Activated CD8-positive, alpha-beta memory T cell treated with anti-CD3 and anti-CD28 coated beads for 4 hours (primary cell): ENCODE measurements at regions not wholly inside any gene's neighbourhood (a gene's known extent, or its start where the extent isn't known, plus 50 kb on each side); places are given as distances from the start of the nearest gene placed in this dataset.
"Not testable (repeated sequence)": the region's sequence is repeated elsewhere in the genome, so short reads cannot be mapped to it uniquely, and the experiment has no call there.

ENCODE experiments used
- DNase-seq, 2 donors: peaks; one replicate each; pipeline ENCODE4 v3.0.0-alpha.2; 2020; ENCODE audit warnings: low read depth in 2 of 2

DNA sequence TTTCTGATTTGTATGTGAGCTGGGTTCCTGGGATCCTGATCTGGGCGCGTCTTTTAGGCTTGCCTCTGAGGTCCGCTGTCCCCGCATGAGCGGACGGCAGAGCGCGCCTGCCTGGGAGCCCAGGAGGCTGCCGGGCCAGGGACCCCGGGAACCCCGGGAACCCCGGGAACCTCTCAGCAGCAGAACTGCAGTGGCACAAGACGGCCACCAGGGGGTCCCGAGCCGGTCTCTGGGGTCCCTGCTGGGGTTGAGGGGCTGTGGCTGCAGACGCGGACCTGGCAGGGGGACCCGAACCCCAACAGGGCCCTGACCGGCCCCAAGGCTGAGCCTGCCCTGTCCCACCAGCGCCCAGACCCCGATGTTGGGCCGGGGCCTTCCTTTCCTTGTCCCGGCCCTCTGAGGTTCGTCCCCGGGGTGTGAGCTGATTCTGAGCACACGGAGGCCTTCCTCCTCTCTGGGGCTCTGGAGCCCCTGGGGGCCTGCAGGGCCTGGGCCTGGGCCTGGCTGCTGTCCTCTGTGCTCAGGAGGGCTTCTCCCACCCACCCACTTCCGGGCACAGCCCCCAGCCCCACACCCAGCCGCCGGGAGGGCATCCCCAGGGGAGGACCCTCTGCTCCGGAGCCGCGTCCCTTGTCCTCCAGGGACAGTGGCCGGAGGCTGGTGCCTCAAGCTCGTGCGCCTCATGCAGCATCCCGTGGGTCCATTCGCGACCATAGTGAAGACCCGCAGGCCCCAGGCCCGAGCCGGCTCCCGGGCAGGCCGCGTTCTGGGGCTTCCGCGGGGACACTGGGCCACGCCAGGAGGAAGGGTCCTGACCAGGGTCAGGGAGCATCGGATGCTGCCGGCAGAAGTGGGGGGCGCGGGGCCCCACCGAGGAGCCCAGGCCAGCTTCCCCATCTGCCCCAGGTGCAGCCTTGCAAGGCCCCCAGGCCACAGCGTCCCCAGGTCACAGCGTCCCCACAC, 152.9 kb downstream of the TMEM121 start:
- DNase-seq: not testable (repeated sequence)

DNA sequence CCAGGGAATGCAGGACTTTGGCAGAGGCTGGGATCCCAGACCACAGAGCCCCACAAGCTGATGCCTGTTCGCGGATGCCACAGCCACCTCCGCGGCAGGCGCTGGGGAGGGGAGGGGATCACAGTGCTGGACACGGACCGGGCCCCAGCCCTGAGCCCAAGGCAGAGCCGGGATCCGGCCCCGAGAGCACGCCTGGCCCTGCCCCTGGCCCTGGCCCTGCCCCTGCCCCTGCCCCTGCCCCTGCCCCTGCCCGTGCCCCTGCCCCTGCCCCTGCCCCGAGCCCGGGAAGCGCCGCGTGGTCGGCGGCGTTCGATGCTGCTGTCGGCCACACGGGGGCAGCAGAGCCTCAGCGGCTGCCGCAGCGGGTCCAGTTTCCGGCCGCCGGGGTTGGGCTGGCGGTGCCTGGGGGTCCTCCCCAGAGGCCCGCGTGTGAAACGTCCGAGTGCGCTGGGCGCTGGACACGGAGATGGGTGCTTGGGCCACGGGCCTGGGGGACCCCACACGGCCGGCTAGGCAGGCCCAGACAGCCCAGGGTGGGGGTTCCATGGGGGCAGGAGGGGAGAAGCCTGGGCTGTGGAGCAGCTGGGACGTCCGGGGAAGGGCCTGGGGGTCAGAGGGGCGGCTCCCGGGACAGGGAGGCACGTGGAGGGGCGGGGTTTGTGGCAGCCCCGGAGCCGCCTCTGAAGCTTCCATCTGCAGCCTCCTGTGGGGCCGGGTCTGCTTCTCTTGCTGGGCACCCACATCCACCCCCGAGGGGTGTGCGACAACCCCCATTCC, 153.8 kb downstream of the TMEM121 start:
- not testable (repeated sequence) for DNase-seq

DNA sequence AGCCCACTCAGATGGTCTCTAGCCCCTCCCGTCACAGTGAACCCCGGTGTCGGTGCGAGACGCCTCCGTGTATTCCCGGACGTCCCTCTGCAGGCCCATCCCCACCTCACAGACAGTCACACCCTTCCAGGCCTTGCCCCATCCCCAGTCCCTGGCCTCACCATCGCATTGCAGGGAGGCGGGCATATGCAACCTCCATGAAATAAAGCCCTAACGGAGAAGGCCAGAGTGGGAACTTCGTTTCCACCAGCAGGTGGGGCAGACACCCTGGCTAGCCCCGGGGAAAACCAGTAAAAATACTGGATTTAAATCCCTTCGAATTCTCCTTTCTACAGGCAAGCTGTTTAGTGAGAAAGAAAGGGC, 154.3 kb downstream of the TMEM121 start:
- not testable (repeated sequence) for DNase-seq

DNA sequence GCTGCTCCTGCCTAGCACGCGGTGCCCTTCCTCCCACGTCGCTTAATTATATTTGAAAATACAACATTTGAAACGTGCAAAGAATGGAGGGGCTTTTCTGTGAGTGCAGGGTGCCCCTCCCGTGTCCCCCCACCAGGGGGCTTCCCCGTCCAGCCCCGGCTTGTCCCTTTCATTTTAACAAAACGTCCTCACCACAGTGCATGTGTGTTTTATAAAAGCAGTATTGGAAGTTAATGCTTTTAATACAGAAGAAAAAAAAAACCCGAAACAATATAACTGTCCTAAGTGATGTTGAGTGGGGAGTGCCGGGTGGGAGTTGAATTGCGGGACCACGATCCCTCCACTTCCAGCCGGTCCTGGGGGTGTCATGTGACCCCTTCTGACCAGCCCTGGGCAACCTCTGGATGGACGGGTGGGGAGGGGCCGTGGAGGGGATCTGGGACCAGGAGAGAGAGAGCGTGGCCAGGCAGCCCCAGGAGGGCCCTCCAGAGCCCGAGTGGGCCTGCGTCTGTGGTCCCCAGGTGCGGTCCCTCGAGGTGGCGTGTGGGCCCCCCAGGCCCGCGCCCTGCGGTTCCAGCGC, 155.3 kb downstream of the TMEM121 start:
- DNase-seq: not testable (repeated sequence)

DNA sequence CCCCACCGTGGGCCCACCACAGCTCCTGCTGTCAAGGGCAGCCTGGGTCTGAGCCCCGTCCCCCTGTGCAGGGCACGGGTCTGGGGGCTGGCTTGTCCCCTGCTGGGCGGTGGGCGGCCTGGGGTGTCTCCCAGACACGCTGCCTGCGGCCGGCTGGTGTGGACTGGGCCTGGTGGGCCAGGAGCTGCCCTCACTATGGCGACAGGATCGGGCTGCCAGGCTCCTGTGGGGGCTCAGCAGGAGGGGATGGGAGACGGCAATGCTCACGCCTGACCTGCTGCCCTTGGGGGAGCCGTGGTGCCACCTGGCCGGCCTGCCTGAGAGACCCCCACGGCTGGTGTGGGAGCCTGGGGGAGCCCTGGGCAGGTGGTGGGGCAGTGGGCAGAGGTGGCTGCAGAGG, 156.1 kb downstream of the TMEM121 start:
- not testable (repeated sequence) for DNase-seq

DNA sequence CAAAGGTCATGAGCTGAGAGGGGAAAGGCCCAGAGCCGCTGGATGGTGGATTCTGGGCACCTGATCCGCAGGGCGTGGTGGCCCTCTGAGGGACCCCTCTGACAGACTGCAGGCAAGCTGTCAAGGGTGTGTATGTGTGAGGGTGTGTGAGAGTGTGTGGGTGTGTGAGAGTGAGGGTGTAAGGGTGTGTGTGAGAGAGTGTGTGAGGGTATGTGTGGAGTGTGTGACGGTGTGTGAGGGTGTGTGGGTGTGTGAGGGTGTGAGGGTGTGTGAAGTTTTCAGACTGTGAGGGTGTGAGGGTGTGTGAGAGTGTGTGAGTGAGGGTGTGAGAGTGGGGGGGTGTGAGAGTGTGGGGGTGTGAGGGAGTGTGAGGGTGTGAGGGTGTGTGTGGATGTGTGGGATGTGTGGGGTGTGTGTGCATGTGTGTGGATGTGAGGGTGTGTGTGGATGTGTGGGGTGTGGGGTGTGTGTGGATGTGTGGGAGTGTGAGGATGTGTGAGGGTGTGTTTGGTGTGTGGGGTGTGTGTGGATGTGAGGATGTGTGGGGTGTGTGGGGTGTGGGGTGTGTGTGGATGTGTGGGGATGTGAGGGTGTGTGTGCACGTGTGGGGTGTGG, 156.7 kb downstream of the TMEM121 start:
- DNase-seq: no peak

DNA sequence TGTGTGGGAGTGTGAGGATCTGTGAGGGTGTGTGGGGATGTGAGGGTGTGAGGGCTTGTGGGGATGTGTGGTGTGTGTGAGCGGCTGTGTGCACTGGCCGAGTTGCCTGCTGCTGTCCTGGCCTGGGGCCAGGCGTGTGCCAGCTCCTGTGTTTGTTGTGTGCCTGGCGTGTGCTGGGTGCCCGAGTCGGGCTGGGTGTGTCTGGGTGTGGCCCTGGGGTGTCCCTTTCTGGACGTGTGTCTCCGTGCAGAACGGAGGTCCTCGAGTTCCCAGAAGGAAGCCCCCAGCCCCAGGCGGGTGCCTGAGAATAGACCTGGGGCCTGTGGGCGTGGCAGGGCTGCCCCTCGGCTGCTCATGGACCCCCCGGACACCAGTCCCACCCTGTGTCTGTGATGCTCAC, 157.7 kb downstream of the TMEM121 start:
- DNase-seq: not testable (repeated sequence)

DNA sequence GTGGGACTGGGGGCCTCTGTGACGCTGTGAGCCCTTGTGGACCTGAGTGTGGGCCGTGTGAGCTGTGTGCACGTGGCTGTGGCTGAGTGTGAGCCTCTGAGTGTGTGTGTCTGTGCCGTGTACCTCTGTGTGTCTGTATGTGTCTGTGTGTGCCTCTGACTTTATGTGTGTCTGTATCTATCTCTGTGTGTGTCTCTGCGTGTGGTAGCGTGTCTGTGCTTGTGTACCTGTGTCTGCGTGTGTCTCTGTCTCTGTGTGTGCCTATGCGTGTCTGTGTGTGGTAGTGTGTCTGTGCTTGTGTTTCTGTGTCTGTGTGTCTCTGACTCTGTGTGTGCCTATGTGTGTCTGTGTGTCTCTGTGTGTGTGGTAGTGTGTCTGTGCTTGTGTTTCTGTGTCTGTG, 158.2 kb downstream of the TMEM121 start:
- DNase-seq: not testable (repeated sequence)

DNA sequence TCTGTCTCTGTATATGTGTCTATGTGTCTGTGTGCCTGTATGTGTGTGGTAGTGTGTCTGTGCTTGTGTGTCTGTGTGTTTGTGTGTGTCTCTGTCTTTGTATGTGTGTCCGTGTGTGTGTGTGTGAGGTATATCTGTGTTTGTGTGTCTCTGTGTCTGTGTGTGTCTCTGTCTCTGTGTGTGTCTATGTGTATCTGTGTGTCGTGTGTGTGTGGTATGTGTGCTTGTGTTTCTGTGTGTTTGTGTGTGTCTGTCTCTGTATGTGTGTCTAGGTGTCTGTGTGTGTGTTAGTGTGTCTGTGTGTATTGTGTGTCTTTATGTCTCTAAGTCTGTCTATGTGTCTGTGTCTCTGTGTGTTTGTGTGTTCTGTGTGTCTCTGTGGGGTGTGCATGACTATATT, 158.6 kb downstream of the TMEM121 start:
- DNase-seq: no peak

DNA sequence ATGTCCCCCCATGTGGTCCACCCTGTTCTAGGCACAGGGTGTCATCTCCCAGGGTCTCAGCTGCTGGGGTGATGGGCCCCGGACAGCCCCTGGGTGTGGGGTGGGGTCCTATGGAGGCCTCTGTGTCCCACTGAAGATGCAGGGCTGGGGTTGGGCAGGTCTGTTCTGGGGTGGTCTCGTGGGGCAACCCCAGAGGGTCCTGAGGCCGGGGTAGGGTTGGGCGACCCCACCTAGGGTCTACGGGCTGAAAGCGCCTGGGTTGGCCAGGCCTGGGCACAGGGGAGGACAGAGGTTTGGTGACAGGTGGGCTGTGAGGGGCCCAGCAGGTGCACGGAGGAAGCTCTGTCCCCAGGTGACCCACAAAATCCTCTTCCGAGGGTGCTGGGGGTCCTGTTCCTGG, 159.2 kb downstream of the TMEM121 start:
- not testable (repeated sequence) for DNase-seq

DNA sequence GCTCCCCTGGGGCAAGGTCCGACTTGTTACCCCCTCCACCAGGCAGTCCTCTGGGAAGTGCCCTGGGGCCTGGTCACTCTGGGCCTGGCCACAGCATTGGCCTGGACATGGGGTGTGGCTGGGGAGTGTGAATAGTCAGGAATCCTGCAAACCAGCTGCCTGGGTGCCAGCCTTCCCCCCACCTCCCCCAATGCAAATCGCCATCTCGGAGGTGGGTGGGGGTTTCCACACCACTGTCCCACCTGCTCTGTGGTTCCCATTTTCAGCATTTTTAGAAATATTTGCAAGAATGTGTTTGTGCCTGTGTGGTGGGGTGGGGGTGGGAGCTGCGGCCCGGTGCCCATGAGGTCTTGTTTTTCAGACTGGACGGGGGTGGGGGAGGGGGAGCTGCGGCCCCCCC, 159.7 kb downstream of the TMEM121 start:
- DNase-seq: not testable (repeated sequence)

DNA sequence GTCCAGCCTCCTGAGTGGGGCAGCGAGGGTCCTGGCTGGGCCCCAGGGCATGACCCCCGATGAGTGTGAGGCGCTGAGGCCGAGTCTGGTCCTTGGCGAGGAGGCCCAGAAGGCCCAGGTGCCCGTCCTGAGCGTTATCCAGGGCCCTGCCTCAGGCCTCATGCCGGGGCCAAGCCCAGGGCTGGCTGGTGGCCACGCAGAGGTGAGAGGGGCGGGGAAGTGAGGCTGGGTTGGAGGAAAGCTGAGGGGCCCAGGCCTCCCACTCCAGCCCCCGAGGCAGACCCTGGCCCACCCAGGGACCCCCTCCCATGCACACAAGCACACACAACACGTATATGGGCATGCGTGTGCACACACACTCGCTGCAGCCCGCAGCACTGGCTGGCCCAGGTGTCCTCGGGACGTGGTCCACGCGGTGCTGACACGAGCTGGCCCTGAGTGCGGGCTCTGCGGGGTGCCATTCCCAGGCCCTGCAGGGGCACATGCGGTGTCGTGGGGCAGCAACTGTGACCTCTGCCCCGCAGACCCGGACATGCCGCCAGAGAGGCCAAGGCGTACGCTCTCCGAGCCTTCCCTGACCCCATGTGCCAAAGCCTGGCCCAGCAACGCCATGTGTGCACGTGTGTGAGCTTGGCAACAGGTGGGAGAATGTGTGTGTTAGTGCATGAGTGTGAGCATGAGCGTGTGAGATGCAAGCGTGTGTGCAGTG, 160.2 kb downstream of the TMEM121 start:
- DNase-seq: not testable (repeated sequence)

DNA sequence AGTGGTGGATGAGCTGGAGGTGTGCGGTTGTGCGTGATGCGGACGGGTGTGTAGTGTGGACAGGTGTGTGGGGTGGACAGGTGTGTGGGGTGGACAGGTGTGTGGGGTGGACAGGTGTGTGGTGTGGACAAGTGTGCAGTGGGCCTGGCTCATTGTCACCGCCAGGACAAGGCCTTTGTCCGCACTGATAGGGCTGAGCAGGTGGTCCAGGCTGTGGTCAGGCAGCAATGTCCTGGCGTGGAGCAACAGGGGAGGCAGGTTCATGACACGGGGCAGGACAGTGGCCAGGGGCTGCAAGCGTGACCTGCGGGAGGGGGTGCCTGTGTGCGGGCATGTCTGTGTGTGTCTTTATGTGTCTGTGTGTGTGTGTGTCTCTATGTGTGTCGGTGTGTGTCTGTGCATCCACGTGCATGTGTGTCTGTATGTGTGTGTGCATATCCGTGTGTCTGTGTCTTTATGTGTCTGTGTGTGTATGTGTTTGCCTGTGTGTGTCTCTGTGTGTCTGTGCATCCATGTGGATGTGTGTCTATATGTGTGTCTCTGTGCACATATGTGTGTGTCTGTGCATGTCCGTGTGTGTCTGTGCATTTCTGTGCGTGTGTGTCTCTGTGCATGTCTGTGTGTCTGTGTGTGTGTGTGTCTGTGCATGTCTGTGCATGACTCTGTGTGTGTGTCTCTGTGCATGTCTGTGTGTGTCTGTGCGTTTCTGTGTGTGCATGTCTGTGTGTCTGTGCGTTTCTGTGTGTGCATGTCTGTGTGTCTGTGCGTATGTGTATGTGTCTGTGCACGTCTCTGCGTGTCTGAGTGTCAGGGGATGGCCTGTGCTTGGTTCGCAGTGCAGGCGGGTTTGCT, 161.0 kb downstream of the TMEM121 start:
- DNase-seq: not testable (repeated sequence)

DNA sequence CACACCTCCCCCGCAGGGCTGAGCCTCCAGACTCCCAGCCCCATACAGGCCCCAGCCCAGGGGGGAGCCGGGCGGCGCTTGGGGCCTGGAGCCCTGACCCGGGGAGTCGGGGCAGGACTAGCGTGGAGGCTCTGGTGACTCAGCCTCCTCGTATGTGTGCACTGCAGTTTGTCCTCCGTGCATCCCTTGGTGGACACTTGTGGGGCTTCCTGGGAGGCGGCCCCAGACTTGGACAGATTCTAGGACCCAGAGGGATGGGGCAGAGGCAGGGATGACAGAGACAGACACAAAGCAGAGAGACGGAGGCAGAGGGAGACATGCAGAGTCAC, 161.6 kb downstream of the TMEM121 start:
- not testable (repeated sequence) for DNase-seq

DNA sequence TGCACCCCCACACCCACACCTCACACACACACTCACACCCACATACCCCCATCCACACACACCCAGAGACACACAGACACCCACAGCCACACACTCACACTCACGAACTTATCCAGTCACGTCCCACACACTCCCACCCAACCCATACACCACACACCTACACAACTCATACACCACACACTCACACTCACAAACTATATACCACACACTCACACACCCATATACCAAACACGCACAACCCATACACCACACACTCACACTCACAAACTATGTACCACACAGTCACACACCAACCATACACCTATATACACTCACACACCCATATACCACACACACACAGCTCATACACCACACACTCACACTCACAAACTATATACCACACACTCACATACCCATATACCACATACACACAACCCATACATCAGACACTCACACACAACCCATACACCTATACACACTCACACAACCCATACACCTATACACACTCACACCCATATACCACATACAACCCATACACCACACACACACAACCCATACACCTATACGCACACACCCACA, 162.4 kb downstream of the TMEM121 start:
- not testable (repeated sequence) for DNase-seq

DNA sequence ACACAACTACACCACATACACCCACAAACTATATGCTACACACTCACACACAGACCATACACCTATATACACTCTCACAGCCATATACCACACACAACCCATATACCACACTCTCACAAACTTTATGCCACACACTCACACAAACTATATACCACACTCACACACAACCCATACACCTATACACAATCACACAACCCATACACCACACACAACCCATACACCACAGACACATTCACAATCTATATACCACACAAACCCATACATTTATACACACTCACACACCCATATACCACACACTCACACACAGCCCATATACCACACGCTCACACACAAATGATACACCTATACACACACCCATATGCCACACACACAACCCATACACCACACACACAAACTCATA, 163.3 kb downstream of the TMEM121 start:
- DNase-seq: no peak

DNA sequence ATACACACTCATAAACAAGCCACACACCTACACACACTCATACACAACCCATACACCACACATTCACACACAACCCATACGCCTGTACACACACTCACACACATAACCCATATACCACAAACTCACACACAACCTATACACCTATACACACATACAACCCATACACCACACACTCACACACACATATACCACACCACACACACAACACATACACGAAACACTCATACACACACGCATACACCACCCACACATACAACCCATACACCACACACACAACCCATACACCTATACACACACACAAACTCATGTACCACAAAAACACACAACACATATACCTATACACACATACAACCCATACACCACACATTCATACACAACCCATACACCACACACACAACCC, 164.3 kb downstream of the TMEM121 start:
- no peak for DNase-seq

DNA sequence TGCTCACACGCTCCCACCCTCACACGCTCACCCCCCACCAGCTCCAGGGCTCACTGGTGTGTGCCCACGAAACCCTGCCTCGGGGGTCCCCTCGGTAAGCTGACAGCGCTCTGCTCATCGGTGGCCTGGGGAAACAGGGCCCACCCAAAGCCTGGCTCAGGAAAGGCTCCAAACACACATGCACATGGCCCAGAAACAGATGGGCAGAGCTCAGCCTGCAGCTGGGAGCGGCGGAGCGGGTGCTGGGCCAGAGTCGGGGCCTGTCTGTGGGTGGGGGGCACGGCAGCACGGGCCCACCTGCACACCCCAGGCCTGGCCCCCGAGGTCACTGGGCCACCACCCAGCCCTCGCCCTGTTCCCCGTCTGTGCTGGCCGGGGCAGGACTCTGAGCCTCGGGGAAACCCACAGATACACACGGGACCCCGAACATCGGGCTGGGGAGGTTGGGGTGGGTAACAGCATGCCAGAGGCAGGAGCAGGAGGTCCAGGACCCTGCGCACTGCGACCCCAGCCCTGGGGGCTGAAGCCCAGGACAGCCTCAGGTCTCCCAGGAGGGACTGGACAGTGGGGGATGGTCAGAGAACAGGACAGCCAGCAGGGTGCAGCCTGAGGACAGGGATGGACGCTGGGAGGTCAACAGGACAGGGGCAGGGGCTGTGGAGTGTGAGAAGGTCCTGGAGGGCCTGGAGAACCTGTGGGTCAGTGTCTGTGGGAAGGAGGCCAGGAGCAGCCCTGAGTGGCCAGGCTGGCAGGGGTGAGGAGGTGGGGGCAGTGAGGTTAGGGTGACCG, 165.1 kb downstream of the TMEM121 start:
- not testable (repeated sequence) for DNase-seq

DNA sequence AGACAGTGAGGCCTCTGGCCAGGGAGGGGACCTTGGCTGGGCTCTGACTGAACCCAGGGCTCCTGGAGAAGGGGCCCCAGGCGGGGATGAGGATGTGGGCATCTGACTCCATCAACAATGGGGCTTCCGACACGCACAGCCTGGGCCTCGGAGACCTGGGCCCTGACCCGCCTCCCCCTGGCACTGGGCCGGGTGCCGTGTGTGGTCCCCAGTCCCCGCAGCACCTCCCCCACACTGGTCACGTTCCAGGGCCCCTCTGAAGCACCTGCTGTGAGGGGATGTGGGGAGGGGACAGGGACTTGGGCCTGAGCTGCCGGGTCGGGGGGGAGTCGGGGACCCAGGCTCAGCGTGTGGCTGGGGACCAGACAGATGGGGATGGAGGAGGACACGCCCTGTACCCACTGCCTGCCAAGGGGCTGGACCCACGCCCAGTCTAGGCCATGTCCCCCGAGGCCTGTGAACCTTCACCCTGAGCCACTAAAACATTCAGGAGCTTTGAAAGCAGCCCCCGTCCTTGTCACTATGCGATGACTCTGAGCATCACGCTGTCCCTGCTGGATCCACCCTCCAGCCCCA, 165.8 kb downstream of the TMEM121 start:
- not testable (repeated sequence) for DNase-seq
